ENCODE measurements at regions not wholly inside any gene's neighbourhood (a gene's known extent, or its start where the extent isn't known, plus 50 kb on each side); places are given as distances from the start of the nearest gene placed in this dataset.

DNA sequence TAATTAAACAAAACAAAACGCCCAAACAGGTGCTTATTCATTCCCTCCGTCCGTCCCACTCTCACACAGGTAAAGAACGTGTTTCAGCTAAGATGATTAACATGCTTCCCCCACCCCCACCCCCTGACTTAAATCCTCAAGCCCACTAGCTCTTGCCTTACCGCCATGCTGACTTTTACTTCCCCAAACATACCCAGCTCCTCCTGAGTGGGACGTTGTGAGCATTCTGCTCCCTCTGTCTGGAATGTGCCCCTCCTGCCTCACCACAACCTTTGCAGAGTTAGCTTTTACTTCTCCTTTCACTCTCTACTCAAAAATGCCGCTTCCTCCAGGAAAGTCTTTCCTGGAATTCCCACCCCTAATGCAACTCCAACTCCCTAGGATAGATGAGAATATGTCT is 774.0 kb upstream of the RBFOX1 start:
- DNase-seq (ENCODE audit: low read depth, low spot score) = no peak
- ChIA-PET CTCF (no interaction called here), POLR2A (no interaction called here)
- H3K4me3 ChIP-seq (ENCODE audit: low read depth, low read length) = no peak overlapping the region
- TF ChIP-seq, protein P1, sequence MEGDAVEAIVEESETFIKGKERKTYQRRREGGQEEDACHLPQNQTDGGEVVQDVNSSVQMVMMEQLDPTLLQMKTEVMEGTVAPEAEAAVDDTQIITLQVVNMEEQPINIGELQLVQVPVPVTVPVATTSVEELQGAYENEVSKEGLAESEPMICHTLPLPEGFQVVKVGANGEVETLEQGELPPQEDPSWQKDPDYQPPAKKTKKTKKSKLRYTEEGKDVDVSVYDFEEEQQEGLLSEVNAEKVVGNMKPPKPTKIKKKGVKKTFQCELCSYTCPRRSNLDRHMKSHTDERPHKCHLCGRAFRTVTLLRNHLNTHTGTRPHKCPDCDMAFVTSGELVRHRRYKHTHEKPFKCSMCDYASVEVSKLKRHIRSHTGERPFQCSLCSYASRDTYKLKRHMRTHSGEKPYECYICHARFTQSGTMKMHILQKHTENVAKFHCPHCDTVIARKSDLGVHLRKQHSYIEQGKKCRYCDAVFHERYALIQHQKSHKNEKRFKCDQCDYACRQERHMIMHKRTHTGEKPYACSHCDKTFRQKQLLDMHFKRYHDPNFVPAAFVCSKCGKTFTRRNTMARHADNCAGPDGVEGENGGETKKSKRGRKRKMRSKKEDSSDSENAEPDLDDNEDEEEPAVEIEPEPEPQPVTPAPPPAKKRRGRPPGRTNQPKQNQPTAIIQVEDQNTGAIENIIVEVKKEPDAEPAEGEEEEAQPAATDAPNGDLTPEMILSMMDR (IDR thresholded peaks at IDR 0.05; ENCODE audit: insufficient read depth, low read length, missing control alignments) = no peak

GRCh38 chr16:6558126-6558525 is 774.5 kb upstream of the RBFOX1 start:
- H3K4me3 ChIP-seq (ENCODE audit: low read depth, low read length) = no peak overlapping the region
- TF ChIP-seq, protein P1 (IDR thresholded peaks at IDR 0.05; ENCODE audit: insufficient read depth, low read length, missing control alignments) = no peak
- DNase-seq (ENCODE audit: low read depth, low spot score) = no peak
- ChIA-PET CTCF (no interaction called here), POLR2A (no interaction called here)

- POLR2A ChIA-PET = no interaction called here
- TF ChIP-seq, protein P1 (IDR thresholded peaks at IDR 0.05; ENCODE audit: insufficient read depth, low read length, missing control alignments) = no peak
- DNase-seq (ENCODE audit: low read depth, low spot score) = no peak
- CTCF ChIA-PET = no interaction called here
- no peak overlapping the region for H3K4me3 ChIP-seq (ENCODE audit: low read depth, low read length)
These were observed 775.2 kb upstream of the RBFOX1 start for GRCh38 chr16:6557353-6558023.

- ChIA-PET POLR2A (no interaction called here), CTCF (no interaction called here)
- TF ChIP-seq, protein P1 (IDR thresholded peaks at IDR 0.05; ENCODE audit: insufficient read depth, low read length, missing control alignments) = no peak
These were observed 783.2 kb upstream of the RBFOX1 start for GRCh38 chr16:6549415-6549814.

GRCh38 chr16:6548507-6548906 is 784.1 kb upstream of the RBFOX1 start:
- no peak for DNase-seq (ENCODE audit: low read depth, low spot score)
- no peak overlapping the region for H3K4me3 ChIP-seq (ENCODE audit: low read depth, low read length)
- ChIA-PET CTCF (no interaction called here), POLR2A (no interaction called here)
- TF ChIP-seq, protein P1 (IDR thresholded peaks at IDR 0.05; ENCODE audit: insufficient read depth, low read length, missing control alignments) = no peak

More at GRCh38 chr16:6549415-6549814, 783.2 kb upstream of the RBFOX1 start:
- DNase-seq (ENCODE audit: low read depth, low spot score) = no peak
- H3K4me3 ChIP-seq (ENCODE audit: low read depth, low read length) = no peak overlapping the region

DNA sequence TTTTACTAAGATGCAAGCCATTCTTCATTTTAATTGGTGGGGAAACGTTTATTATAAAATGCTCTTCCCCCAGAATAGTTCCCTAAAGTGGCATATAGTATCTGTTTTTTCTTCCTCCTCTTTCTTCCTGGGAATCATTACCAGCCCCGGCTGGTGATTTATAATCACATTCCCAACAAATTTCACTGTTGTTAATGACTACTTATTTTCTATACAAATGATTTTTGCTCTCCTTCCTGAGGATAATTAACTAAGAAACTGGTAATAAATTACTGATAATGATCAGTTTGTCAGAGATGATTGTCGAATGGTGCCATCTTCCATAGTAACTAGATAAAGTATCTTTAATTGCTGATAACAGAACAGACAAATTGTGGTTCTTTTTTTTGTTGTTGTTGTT is 785.5 kb upstream of the RBFOX1 start:
- DNase-seq (ENCODE audit: low read depth, low spot score) = no peak
- POLR2A ChIA-PET = no interaction called here
- CTCF ChIA-PET = no interaction called here
- H3K4me3 ChIP-seq (ENCODE audit: low read depth, low read length) = no peak overlapping the region
- TF ChIP-seq, protein P1 (IDR thresholded peaks at IDR 0.05; ENCODE audit: insufficient read depth, low read length, missing control alignments) = no peak

Data from AG04449 (cell line).